ENCODE measurements at regions not wholly inside any gene's neighbourhood (a gene's known extent, or its start where the extent isn't known, plus 50 kb on each side); places are given as distances from the start of the nearest gene placed in this dataset.

DNA sequence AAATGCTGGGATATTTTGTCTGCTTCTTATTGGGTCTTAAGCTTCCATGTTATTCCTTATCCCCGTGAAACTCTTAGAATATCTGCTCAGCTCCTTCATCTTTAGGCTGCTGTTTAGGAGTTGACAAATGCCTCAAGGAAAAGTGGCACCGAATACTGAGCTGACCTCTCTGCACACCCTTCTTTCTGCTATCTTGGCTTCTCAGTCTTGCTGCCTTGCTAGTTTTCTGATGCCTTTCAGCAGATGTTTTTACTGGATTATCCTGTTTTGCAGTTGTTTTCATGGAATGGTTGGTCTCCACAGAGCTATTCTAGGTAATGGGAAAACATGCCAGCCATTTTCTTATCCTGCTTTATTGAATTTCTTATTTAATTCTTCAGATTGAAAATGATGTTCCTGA lies 86.3 kb downstream of the GYPE start:
- TF ChIP-seq EZH2 (IDR thresholded peaks at IDR 0.05; ENCODE audit: borderline replicate concordance) (no peak), CTCF (IDR thresholded peaks at IDR 0.05; ENCODE audit: poor library complexity) (no peak)
